ENCODE measurements at regions not wholly inside any gene's neighbourhood (a gene's known extent, or its start where the extent isn't known, plus 50 kb on each side); places are given as distances from the start of the nearest gene placed in this dataset.

GRCh38 chr3:88225326-88226008 lies 75.7 kb downstream of the C3orf38 start:
- no peak overlapping the region for H3K27ac ChIP-seq (ENCODE audit: low read length)
- in situ Hi-C loops (cut with HindIII; ENCODE audit: low pct_unique_long_range_greater_than_20kb, low sequenced_read_pairs), result no loop called here
- no peak overlapping the region for H3K4me3 ChIP-seq (ENCODE audit: low read depth in 2 of 2, low read length in 2 of 2)
- ChIA-PET POLR2A (no interaction called here), CTCF (no interaction called here)
- no peaks in the 10 kb centered on the region for H3K27me3 ChIP-seq (ENCODE audit: control insufficient read depth, insufficient read depth, low read length)
- no TSS peak for BruUV-seq (replicated peaks)
- H3K4me1 ChIP-seq (ENCODE audit: control insufficient read depth, insufficient read depth, low read length), result no peaks in the 10 kb centered on the region
- TF ChIP-seq TCF7L2 (IDR thresholded peaks at IDR 0.05; ENCODE audit: low read depth, low read length) (no peak), REST (IDR thresholded peaks at IDR 0.05; ENCODE audit: insufficient read depth in 1 of 2, low read depth in 2 of 2, low read length in 1 of 2) (no peak), POLR2AphosphoS5 (IDR thresholded peaks at IDR 0.05; ENCODE audit: low read depth, low read length) (no peak), CTCF (IDR thresholded peaks at IDR 0.05) (no peak), SIN3A (IDR thresholded peaks at IDR 0.05; ENCODE audit: borderline replicate concordance, insufficient read depth, low read depth, low read length) (no peak)
- intact Hi-C loops (cut with micrococcal nuclease; ENCODE audit: unreplicated experiment), result no loop called here
- ATAC-seq, result no peak
- no peak for DNase-seq (ENCODE audit: low read depth, low spot score)
- no peaks in the 10 kb centered on the region for H3K36me3 ChIP-seq (ENCODE audit: control insufficient read depth, insufficient read depth, low read length)
- no peaks in the 10 kb centered on the region for H3K9me3 ChIP-seq (ENCODE audit: control insufficient read depth, insufficient read depth, low read depth, low read length)

- Histone ChIP-seq H3K27me3 (ENCODE audit: control insufficient read depth, insufficient read depth, low read length) (no peaks in the 10 kb centered on the region), H3K4me3 (ENCODE audit: low read depth in 2 of 2, low read length in 2 of 2) (no peak overlapping the region), H3K9me3 (ENCODE audit: control insufficient read depth, insufficient read depth, low read depth, low read length) (no peaks in the 10 kb centered on the region), H3K4me1 (ENCODE audit: control insufficient read depth, insufficient read depth, low read length) (no peaks in the 10 kb centered on the region), H3K36me3 (ENCODE audit: control insufficient read depth, insufficient read depth, low read length) (no peaks in the 10 kb centered on the region), H3K27ac (ENCODE audit: low read length) (no peak overlapping the region)
- intact Hi-C loops (cut with micrococcal nuclease; ENCODE audit: unreplicated experiment), result no loop called here
- in situ Hi-C loops (cut with HindIII; ENCODE audit: low pct_unique_long_range_greater_than_20kb, low sequenced_read_pairs), result no loop called here
- BruUV-seq (replicated peaks), result no TSS peak
- ATAC-seq, result no peak
- ChIA-PET CTCF (no interaction called here), POLR2A (no interaction called here)
- no peak for DNase-seq (ENCODE audit: low read depth, low spot score)
- no peak for TF ChIP-seq SIN3A (IDR thresholded peaks at IDR 0.05; ENCODE audit: borderline replicate concordance, insufficient read depth, low read depth, low read length)
- no peak for TF ChIP-seq CTCF (IDR thresholded peaks at IDR 0.05)
- TF ChIP-seq POLR2AphosphoS5 (IDR thresholded peaks at IDR 0.05; ENCODE audit: low read depth, low read length), result no peak
- no peak for TF ChIP-seq TCF7L2 (IDR thresholded peaks at IDR 0.05; ENCODE audit: low read depth, low read length)
- TF ChIP-seq REST (IDR thresholded peaks at IDR 0.05; ENCODE audit: insufficient read depth in 1 of 2, low read depth in 2 of 2, low read length in 1 of 2), result no peak
Measured at GRCh38 chr3:88226910-88227309, 77.2 kb downstream of the C3orf38 start.

All from Panc1 (cell line).